Ishikawa (cell line): ENCODE measurements at regions not wholly inside any gene's neighbourhood (a gene's known extent, or its start where the extent isn't known, plus 50 kb on each side); places are given as distances from the start of the nearest gene placed in this dataset.

Experiments
- CEBPB ChIP-seq: IDR thresholded peaks from 2 replicates; pipeline ENCODE4 v1.6.1; 2012
- CREB1 ChIP-seq: IDR thresholded peaks from 2 replicates; pipeline ENCODE4 v1.6.1; 2012; ENCODE audit warnings: low read depth
- EGR1 ChIP-seq: IDR thresholded peaks from 2 replicates; pipeline ENCODE4 v1.6.1; 2012
- EP300 ChIP-seq: IDR thresholded peaks from 2 replicates; pipeline ENCODE4 v1.6.1; 2012; ENCODE audit warnings: borderline replicate concordance
- FOXM1 ChIP-seq: IDR thresholded peaks from 2 replicates; pipeline ENCODE4 v1.6.1; 2012; ENCODE audit warnings: low read depth, borderline replicate concordance
- NFIC ChIP-seq: IDR thresholded peaks from 2 replicates; pipeline ENCODE4 v1.6.1; 2012
- RAD21 ChIP-seq: IDR thresholded peaks from 2 replicates; pipeline ENCODE4 v1.6.1; 2012; ENCODE audit warnings: low read depth
- TAF1 ChIP-seq: IDR thresholded peaks from 2 replicates; pipeline ENCODE4 v1.6.1; 2012; ENCODE audit warnings: low read depth, mild to moderate bottlenecking
- TCF12 ChIP-seq: IDR thresholded peaks from 2 replicates; pipeline ENCODE4 v1.6.1; 2012; ENCODE audit warnings: low read depth
- TEAD4 ChIP-seq: IDR thresholded peaks from 2 replicates; pipeline ENCODE4 v1.6.1; 2012
- YY1 ChIP-seq: IDR thresholded peaks from 2 replicates; pipeline ENCODE4 v1.6.1; 2012; ENCODE audit warnings: low read depth
- ZBTB7A ChIP-seq: IDR thresholded peaks from 2 replicates; pipeline ENCODE4 v1.6.1; 2012; ENCODE audit warnings: low read depth
- TF ChIP-seq, protein P1 (sequence below): IDR thresholded peaks from 2 replicates; pipeline ENCODE4 v1.6.1; 2012
- TF ChIP-seq, protein P2 (sequence below): IDR thresholded peaks from 2 replicates; pipeline ENCODE4 v1.6.1; 2012; ENCODE audit warnings: low read depth, mild to moderate bottlenecking
- TF ChIP-seq, protein P3 (sequence below): IDR thresholded peaks from 2 replicates; pipeline ENCODE4 v1.6.1; 2012

DNA sequence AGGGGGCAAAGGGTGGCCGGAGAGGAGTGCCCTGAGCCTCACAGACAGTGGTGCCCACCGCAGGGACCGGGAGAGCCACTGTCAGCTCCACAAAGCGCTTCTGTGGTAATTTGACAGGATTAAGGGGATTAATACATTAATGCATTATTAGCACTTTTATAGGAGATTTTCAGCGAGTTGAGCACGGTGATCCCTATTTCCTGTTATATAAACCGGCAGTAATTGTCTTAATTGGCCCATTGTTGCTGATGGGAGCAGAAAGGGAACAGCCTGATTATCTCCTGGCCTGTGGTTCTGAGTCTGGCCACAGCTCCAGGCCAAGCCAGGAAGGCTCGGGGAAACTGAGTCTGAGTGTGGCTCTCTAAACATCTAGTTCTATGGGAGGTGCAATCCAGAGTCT lies 423.6 kb downstream of the CDK5RAP2 start:
- TF ChIP-seq CEBPB (no peak), EGR1 (no peak), TEAD4 (no peak), TCF12 (no peak), YY1 (no peak), ZBTB7A (no peak), RAD21 (no peak)
- TF ChIP-seq, protein P1, sequence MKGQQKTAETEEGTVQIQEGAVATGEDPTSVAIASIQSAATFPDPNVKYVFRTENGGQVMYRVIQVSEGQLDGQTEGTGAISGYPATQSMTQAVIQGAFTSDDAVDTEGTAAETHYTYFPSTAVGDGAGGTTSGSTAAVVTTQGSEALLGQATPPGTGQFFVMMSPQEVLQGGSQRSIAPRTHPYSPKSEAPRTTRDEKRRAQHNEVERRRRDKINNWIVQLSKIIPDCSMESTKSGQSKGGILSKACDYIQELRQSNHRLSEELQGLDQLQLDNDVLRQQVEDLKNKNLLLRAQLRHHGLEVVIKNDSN: no peak

DNA sequence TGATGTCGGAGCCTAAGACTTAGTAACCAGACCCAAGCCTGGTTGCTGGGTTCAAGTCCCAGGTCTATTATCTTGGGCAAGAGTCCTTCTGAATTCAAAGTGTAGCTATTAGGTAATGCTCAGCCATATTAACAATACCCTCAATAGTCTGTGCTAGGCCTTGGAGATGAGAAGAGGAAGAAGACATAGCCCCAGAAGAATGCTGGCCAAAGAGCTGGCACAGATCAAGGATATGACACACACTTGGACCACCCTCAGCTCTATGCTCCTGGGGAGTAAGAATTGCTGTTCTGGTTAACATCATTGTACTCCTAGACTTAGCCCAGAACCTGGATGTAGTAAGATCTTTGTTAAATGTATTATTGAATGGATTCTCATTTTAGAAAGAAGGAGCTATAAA lies 426.7 kb downstream of the CDK5RAP2 start:
- no peak for TF ChIP-seq EGR1
- no peak for TF ChIP-seq TEAD4
- TF ChIP-seq, protein P1: no peak
- no peak for TF ChIP-seq FOXM1
- TF ChIP-seq, protein P2, sequence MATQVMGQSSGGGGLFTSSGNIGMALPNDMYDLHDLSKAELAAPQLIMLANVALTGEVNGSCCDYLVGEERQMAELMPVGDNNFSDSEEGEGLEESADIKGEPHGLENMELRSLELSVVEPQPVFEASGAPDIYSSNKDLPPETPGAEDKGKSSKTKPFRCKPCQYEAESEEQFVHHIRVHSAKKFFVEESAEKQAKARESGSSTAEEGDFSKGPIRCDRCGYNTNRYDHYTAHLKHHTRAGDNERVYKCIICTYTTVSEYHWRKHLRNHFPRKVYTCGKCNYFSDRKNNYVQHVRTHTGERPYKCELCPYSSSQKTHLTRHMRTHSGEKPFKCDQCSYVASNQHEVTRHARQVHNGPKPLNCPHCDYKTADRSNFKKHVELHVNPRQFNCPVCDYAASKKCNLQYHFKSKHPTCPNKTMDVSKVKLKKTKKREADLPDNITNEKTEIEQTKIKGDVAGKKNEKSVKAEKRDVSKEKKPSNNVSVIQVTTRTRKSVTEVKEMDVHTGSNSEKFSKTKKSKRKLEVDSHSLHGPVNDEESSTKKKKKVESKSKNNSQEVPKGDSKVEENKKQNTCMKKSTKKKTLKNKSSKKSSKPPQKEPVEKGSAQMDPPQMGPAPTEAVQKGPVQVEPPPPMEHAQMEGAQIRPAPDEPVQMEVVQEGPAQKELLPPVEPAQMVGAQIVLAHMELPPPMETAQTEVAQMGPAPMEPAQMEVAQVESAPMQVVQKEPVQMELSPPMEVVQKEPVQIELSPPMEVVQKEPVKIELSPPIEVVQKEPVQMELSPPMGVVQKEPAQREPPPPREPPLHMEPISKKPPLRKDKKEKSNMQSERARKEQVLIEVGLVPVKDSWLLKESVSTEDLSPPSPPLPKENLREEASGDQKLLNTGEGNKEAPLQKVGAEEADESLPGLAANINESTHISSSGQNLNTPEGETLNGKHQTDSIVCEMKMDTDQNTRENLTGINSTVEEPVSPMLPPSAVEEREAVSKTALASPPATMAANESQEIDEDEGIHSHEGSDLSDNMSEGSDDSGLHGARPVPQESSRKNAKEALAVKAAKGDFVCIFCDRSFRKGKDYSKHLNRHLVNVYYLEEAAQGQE: no peak
- TF ChIP-seq EP300: no peak
- no peak for TF ChIP-seq TCF12
- no peak for TF ChIP-seq ZBTB7A
- TF ChIP-seq CREB1: no peak
- no peak for TF ChIP-seq NFIC
- TF ChIP-seq CEBPB: no peak
- no peak for TF ChIP-seq RAD21
- TF ChIP-seq TAF1: no peak
- TF ChIP-seq, protein P3, sequence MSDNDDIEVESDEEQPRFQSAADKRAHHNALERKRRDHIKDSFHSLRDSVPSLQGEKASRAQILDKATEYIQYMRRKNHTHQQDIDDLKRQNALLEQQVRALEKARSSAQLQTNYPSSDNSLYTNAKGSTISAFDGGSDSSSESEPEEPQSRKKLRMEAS: no peak
- no peak for TF ChIP-seq YY1

DNA sequence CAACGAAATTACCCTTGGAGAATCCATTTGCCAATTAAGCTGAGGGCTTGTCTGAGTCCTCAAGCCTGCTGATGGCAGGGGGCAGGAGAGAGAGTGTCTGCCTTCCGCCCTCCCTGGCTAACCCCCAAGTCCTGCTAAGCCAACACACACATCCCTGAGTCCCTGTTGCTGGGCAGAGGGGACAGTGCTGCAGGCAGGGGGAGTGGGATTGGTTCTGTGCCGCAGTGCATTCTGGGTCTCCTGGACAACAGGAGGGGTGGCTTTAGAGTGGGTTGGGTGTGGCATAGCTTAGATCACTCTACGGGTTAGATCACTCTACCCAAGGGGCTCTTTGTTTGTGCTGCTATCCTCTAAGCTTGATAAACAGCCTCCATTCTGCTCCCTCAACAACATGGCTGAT lies 427.7 kb downstream of the CDK5RAP2 start:
- TF ChIP-seq YY1 (no peak), CEBPB (no peak), NFIC (no peak)
- TF ChIP-seq, protein P1: no peak

DNA sequence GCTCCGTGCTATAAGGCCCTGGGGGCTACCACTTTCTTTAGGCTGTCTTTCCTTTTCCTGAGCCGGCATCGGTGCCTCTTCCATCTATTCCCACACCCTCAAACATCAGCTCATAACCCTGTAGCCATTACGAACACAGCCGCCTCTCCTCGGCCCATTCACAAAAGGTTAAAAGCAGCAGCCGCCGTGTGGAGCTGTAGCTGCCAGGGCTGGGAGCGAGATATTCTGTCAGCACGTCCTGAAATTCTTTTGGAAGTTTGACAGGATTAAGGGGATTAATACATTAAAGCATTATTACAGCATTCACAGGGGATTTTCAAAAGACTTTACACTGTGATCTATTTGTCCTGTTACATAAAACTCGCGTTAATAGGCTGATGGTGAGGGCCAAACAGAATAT lies 428.2 kb downstream of the CDK5RAP2 start:
- TF ChIP-seq TEAD4: no peak
- TF ChIP-seq CREB1: no peak
- no peak for TF ChIP-seq NFIC
- TF ChIP-seq, protein P3: no peak
- no peak for TF ChIP-seq EP300
- no peak for TF ChIP-seq EGR1
- TF ChIP-seq TCF12: no peak
- TF ChIP-seq FOXM1: no peak
- TF ChIP-seq, protein P2: no peak
- TF ChIP-seq, protein P1: no peak
- TF ChIP-seq ZBTB7A: no peak
- TF ChIP-seq RAD21: no peak
- TF ChIP-seq TAF1: no peak
- TF ChIP-seq YY1: no peak
- no peak for TF ChIP-seq CEBPB

DNA sequence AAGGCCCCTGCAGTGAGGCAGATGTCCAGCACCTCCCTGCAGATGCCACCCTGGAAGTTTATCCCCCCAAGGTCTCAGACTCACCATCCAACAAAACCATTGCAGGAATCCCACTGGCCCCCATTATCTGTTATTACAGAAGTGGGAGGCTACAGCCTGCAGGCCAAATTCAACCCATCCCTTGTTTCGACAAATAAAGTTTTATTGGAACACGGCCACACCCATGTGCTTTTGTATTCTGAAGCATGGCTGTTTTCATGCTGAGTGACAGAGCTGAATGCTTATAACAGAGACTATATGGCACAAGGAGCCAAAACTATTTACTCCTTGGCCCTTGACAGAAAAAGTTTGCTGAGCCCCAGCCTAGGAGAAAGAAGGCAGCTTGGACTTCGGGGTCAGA lies 428.8 kb downstream of the CDK5RAP2 start:
- TF ChIP-seq ZBTB7A: no peak
- TF ChIP-seq TAF1: no peak
- TF ChIP-seq, protein P1: no peak
- TF ChIP-seq TCF12: no peak
- no peak for TF ChIP-seq FOXM1
- no peak for TF ChIP-seq EP300
- TF ChIP-seq EGR1: no peak
- TF ChIP-seq YY1: no peak
- TF ChIP-seq, protein P3: no peak
- no peak for TF ChIP-seq CEBPB
- TF ChIP-seq, protein P2: no peak
- TF ChIP-seq RAD21: no peak
- TF ChIP-seq TEAD4: no peak
- no peak for TF ChIP-seq CREB1
- no peak for TF ChIP-seq NFIC
